HG02678 (cell line): ENCODE measurements at regions not wholly inside any gene's neighbourhood (a gene's known extent, or its start where the extent isn't known, plus 50 kb on each side); places are given as distances from the start of the nearest gene placed in this dataset.

Experiments
- ATAC-seq: cut with Tn5 transposase; IDR thresholded peaks from one replicate; pipeline ENCODE4 v1.9.1; 2021; ENCODE audit warnings: mild to moderate bottlenecking, moderate library complexity; ENCODE audit not compliant: unreplicated experiment

GRCh38 chrX:4935401-4935800 is 1222.0 kb upstream of the PRKX start:
- ATAC-seq: no peak

- ATAC-seq: no peak
Observed at GRCh38 chrX:4932790-4933189, 1219.3 kb upstream of the PRKX start.

DNA sequence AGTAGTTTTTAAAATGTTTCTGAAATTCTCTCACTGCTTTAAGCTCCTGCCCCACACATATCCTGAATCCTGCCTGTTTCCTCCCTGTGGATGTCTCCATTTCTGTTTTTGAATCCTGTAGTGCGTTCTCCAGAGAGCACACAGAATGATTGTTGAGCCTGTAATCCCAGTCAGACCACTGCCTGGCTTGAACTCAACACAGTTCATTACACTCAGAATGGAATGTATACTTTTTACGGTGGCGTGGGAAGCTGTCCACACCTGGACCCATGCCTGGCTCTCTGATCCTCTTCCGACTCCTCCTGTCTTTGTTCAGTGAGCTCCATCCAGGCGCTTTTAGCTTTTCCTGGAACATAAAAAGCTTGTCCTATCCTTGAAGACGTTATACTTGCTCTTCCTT is 1217.0 kb upstream of the PRKX start:
- ATAC-seq: no peak

- ATAC-seq: no peak
Observed at GRCh38 chrX:4925911-4926310, 1212.5 kb upstream of the PRKX start.

DNA sequence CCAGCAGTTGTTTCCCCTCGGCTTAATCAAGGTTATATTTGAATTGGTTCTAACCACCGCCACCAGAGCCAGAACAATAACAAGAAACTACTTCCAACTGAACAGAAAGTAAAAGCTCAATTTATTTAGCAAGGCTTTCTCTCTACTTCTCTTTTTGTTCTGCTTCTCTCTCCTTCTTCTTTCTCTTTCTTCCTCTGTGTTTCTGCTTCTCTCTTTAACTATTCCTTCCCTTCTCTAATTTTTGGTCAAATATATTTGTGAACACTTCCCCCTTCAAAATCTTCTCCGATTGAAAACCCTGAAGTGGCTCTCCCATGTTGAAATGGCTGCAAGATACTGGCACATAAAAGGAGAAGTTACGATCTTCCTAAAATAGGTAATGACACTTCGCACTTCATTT is 1195.9 kb upstream of the PRKX start:
- ATAC-seq: no peak

GRCh38 chrX:4905576-4905975 is 1192.1 kb upstream of the PRKX start:
- no peak for ATAC-seq

- ATAC-seq: no peak
Observed at GRCh38 chrX:4881277-4881676, 1167.8 kb upstream of the PRKX start.

DNA sequence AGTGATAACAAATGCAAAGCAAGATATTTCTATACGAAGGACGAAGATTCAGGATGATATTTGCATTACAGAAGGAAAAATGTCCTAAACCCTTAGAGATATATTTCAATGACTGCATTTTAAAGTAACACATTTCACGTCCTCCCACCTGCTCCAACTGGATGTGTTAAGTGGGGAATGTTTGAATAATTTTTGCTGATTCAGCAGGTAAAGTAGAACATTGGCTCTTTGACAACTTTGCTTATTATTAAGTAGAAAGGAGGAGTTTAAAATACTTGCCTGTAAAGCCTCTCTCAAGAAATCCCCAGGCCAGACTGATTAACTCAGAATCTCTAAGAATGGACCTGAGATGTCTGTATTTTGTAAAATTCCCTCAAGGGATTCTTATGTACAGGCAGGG is 1165.2 kb upstream of the PRKX start:
- no peak for ATAC-seq

DNA sequence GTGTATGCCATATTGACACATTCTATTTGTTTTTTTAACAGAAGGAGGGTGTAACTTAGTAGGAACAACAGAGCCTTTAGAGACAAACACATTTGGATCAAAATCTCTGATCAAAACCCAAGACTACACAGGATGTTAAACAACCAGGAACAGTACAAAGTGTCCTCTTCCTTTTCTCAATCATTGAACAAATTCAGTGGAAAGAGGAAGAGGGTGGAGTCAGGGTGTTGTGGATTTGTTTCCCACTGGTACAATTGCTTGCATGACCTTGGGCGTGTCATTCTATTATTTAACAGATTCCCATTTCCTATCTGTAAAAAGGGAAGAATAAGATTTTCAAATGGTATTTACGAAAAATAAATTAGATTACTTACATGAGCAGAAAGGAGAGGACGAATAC is 1162.8 kb upstream of the PRKX start:
- ATAC-seq: no peak

DNA sequence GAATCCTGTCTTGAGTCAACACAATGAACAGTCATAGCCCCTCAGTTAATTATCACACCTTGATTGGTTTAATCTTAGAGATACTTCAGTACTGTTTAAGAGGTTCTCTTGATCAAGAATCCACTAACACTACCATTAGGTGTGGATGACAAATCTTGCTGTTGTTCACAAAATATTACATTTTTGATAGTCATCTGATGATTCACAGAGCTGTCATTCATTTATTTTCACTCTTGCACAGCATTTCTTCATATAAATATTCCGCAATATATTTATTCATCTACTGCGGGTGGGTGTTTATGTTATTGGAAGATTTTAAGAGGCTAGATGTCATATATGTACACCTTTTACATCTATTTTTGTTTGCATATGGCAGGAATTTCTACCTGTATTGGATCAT is 1138.1 kb upstream of the PRKX start:
- no peak for ATAC-seq

GRCh38 chrX:4850312-4850711 is 1136.9 kb upstream of the PRKX start:
- no peak for ATAC-seq

DNA sequence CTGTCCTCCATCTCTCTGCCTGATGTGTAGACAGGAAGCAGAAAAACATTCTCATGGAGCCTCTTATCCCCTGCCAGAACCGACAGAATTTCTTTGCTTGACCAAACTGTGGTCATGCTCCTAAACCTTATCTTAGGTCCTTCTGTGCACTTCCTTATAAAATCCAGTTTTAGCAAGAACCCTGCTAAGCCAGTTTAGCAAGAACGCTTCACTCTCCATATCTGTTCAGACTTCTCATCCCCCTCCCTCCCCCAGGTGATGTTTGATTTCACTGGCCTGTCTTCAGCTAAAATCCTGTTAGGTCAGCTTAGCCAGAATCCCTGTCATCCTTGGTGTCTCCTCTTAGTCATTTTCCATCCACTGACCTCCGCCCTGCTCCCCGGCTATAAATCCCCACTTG is 1130.9 kb upstream of the PRKX start:
- ATAC-seq: no peak

DNA sequence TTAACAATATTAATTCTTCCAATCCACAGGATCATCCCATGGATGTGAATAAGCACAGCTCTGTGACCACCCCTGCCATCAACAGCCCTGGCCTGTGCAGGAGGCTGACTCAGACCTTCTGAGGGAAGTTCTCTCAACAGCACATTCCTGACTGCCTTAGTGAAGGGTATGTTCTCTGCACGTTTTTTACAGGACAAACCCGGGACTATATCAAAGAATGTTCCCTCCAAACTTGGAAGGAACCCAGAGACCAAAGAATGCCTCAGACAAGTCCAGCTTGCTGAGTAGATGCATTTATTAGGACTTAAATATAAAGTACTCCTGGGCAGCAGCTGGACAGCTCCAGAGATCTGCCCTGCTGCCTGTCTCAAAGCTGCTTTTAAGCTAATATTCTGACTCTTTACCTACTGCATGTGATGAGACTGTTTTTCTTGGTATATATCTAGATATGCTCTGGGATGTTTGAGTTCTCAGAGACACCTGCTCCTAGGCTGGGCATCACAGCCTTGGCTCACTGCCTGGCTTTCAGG is 1127.8 kb upstream of the PRKX start:
- ATAC-seq: no peak

GRCh38 chrX:4831574-4831973 is 1118.1 kb upstream of the PRKX start:
- ATAC-seq: no peak

DNA sequence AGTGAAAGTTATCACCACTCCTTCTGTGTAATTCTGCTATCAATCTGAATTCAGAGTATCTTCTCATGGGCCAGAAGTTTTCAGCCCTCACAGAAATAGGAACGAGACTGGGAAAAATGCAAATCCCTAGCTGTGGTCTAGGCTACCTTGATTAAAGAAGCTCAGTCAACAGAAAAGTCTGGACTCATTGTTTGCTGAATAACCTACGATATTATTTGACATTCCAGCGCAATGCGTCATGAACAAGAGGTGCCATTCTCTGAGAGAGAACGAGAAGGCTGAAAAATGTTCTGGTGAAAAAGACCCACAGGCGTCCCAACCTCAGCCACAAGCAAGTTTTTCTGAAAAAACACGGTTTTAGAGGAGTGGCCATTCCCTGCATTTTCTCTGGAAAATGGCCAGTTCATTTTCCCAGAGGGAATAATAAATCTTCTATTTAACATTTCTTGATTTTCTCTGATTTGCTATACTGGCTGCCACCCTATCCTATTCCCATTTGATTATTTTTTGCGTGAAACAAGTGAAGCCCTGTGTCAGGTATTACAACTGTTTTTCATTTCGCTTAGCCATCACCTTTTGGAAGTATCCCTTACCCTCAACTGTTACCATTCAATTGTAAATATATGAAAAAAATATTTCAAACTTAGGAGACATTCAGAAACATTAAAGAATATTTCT is 1117.6 kb upstream of the PRKX start:
- no peak for ATAC-seq

GRCh38 chrX:4825550-4825949 is 1112.1 kb upstream of the PRKX start:
- ATAC-seq: no peak

- no peak for ATAC-seq
Observed at GRCh38 chrX:4809571-4809970, 1096.1 kb upstream of the PRKX start.

DNA sequence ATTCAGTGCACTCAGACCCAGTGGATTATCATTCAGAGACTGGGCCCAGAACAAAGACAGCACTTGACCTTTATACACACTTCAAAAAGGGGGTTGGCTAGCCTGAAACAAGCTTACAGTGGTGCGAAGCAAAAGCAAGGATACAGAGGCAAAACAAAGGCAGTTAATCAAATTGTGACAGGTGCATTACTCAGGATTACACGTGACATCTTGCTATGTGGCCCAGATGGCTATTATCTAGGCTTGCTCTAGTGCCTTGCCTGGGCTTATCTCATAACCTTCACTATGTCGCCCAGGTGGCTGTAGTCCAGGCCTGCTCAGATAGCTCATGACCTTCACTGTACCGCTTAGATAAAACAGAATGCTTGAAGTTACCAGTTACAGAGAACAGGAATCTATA is 1092.1 kb upstream of the PRKX start:
- ATAC-seq: no peak

GRCh38 chrX:4800756-4801155 is 1087.3 kb upstream of the PRKX start:
- ATAC-seq: no peak

- no peak for ATAC-seq
Observed at GRCh38 chrX:4787971-4788370, 1074.5 kb upstream of the PRKX start.

DNA sequence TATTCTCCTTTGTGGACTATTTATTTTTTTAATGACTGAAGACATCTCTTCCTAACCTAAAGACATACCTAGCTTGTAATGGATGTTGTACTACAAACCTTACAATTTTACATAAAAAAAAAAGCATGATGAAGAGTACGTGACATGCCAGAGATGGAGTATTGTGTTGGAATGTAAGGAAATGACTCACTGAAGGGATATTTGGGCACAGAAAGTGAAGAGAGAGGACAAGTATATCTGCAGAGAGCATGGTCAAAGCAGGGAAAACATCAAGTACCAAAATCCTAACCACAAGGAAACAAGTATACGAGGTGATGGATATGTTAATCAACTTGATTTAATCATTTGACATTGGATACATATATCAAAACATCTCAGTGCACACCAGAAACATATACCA is 1051.4 kb upstream of the PRKX start:
- ATAC-seq: no peak

- ATAC-seq: no peak
Observed at GRCh38 chrX:4762196-4762595, 1048.7 kb upstream of the PRKX start.
